ENCODE measurements at regions not wholly inside any gene's neighbourhood (a gene's known extent, or its start where the extent isn't known, plus 50 kb on each side); places are given as distances from the start of the nearest gene placed in this dataset.

DNA sequence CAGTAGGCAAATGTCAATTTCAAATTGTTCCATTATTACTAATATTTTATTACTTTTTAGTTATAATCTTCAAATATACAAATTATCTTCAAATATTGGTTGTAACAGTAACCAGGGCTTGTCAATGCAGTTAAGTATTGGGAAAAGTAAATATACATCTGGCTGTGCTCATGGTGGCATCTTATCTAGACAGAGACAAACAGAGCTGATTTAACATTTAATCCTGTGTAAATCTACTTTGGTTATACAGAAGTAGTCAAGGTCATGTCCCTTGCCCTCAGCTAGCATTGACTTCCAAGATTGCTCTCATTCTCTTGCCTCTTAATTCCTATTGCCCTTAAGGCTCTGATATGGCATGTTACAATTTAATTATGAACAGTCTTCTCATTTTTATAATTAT is 98.4 kb upstream of the KLHL1 start:
- DNase-seq = no peak

DNA sequence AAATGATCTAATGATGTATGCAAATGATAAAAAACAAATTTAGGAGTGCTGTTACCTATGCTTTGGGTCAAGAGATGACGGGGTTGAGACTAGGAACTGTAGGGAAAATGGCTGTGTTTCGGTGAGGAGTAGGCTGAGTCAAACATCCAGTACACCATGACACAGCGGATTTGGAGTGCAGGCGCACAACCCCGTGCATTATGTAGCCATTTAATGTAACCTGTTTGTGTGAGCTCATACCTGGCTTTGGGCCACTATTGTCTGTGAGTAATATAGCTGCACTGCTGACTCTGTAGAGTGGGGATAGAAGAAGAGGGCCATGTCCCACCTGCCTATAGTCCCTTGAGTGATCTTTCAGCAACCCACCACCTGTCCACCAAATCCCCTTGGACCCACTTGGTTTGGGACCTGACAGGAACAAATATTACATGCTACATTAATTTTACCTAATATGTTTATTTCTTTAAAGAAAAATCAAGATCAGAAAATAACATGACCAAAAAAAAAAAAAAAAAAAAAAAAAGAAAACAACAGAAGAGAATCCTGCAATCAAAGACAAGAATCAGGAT is 95.5 kb upstream of the KLHL1 start:
- no peak for DNase-seq

DNA sequence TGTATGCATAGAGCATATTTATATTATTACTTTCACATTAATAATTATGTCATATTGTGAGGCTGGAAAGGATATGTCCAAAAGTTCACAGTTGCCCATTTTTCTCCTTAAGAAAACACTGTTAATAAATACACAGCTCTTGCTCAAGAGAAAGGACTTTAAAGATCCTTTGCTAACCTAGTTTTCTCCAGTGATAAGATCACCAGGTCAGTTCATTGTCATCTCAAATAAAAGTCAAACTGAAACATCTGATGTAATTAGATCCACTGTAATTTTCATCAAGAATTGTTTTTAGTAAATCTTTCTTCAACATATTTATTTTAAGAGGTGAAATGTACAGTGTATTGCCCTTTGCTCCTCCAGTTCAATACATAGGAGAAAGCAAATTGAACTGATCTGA is 82.8 kb upstream of the KLHL1 start:
- DNase-seq = no peak

DNA sequence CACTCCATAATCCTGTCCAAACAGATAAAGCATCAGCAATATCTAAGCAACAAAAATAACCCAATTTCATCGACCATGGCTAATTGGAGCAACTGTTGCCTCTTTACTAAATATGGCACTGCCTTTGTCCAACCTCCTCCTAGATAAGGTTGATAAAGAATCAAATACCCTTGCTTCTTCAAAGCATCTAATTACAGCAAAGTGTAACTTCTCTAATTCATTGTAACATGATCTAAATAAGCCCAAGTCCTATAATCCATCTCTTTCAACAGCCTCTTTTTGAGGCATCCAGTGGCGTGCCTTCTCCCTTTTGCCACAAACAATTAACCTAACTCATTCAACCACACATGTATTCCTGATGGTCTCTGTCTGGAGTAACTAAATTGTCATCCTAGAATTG is 81.7 kb upstream of the KLHL1 start:
- peak; percentile 15 for DNase-seq

DNA sequence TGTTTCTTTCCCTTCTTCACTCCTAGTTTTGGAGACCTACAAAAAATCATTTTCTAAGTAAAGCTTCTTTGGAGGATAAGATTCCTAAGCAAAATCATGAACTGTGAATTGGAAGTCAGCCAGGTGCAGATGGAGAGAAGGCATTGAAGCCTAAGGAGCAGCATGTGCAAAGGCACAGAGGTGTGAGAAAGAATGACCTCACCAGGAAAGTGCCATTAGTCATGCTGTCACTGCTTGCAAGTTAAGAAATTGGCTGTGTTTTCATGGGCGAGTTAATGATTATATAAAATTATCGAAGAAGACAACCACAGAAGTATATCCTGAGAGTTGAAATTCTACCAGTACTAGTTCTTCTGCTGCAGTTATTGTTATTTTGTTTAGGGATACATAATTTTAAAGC is 80.3 kb upstream of the KLHL1 start:
- DNase-seq = no peak

DNA sequence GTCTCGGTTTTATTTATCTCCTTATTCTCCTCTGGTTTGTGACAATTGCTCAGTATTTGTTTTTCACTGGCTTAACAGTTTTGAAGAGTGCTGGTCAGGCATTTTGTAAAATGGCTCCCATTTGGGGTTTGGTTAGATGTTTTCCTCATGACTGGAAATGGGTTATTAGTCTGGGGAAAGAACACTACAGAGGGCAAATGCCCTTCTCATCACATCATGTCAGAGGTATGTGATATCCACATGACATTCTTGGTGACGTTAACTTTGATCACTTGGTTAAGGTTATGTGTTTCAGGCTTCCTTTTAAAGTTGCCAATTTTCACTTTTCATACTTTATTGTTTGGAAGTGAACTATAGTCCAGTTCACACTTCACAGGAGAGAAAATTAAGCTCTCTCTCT is 74.8 kb upstream of the KLHL1 start:
- DNase-seq = no peak
